Common myeloid progenitor, CD34-positive (primary cell): ENCODE measurements at regions not wholly inside any gene's neighbourhood (a gene's known extent, or its start where the extent isn't known, plus 50 kb on each side); places are given as distances from the start of the nearest gene placed in this dataset.

ENCODE experiments used
- CTCF ChIA-PET: fragments of 350-600 bp; sonication (Branson Sonifier 250); formaldehyde crosslinking; loops from one replicate; lab custom pipeline; 2021; ENCODE audit warnings: antibody characterized with exemption; lab: Charles Lee
- POLR2A ChIA-PET: fragments of 350-600 bp; sonication (Branson Sonifier 250); formaldehyde crosslinking; loops from one replicate; lab custom pipeline; 2021; ENCODE audit warnings: antibody characterized with exemption; lab: Charles Lee
- DNase-seq, 3 donors: peaks; one replicate each; pipeline versions ENCODE4 v3.0.0 to v3.0.0-alpha.2; 2013
- H3K27ac ChIP-seq, 2 experiments: 1 replicate in 1 of 2; 2 replicates in 1 of 2; pipeline ENCODE4 v1.7.0; 2013; ENCODE audit warnings: inconsistent platforms in 2 of 2, low read length in 2 of 2, mild to moderate bottlenecking in 2 of 2, low read depth in 1 of 2, moderate library complexity in 1 of 2; ENCODE audit not compliant: severe bottlenecking in 2 of 2, insufficient read depth in 1 of 2, poor library complexity in 1 of 2
- H3K27me3 ChIP-seq, 5 experiments: replicated peaks in 2 of 5; 1 replicate in 3 of 5; 2 replicates in 2 of 5; pipeline versions ENCODE4 v1.6.1 to v1.7.0; 2013; ENCODE audit warnings: low read length in 4 of 5, mild to moderate bottlenecking in 2 of 5, moderate library complexity in 2 of 5, inconsistent platforms in 1 of 5; ENCODE audit not compliant: insufficient read depth in 5 of 5, control insufficient read depth in 4 of 5
- H3K36me3 ChIP-seq, 4 experiments: 1 replicate in 2 of 4; 2 replicates in 2 of 4; pipeline versions ENCODE4 v1.6.1 to v1.7.0; 2013; ENCODE audit warnings: low read length in 3 of 4, control low read depth in 1 of 4, mild to moderate bottlenecking in 1 of 4; ENCODE audit not compliant: control insufficient read depth in 4 of 4, insufficient read depth in 4 of 4
- H3K4me1 ChIP-seq, 4 experiments: 1 replicate in 3 of 4; 2 replicates in 1 of 4; pipeline versions ENCODE4 v1.6.1 to v1.7.1; 2013; ENCODE audit warnings: low read length in 3 of 4, mild to moderate bottlenecking in 3 of 4, control low read depth in 1 of 4, inconsistent platforms in 1 of 4, moderate library complexity in 1 of 4; ENCODE audit not compliant: control insufficient read depth in 4 of 4, insufficient read depth in 4 of 4; ENCODE audit errors: control extremely low read depth in 1 of 4
- H3K4me3 ChIP-seq, 7 experiments: 1 replicate in 4 of 7; 2 replicates in 3 of 7; pipeline versions ENCODE4 v1.5.1 to v1.7.0; 2013; ENCODE audit warnings: mild to moderate bottlenecking in 7 of 7, low read length in 6 of 7, moderate library complexity in 6 of 7, inconsistent platforms in 2 of 7, low read depth in 2 of 7, control low read depth in 1 of 7; ENCODE audit not compliant: insufficient read depth in 4 of 7, control insufficient read depth in 1 of 7; ENCODE audit errors: extremely low read depth in 1 of 7
- H3K9me3 ChIP-seq, 5 experiments: 1 replicate in 4 of 5; 2 replicates in 1 of 5; pipeline versions ENCODE4 v1.6.1 to v1.7.1; 2013; ENCODE audit warnings: low read length in 4 of 5, mild to moderate bottlenecking in 2 of 5, inconsistent platforms in 1 of 5, low read depth in 1 of 5, moderate library complexity in 1 of 5; ENCODE audit not compliant: control insufficient read depth in 4 of 5, insufficient read depth in 2 of 5; ENCODE audit errors: control extremely low read depth in 1 of 5
- WGBS: methylation state at CpG from one replicate; pipeline ENCODE4 v1.1.5; 2013; ENCODE audit not compliant: insufficient coverage; 5-methylcytosine and 5-hydroxymethylcytosine counted together

DNA sequence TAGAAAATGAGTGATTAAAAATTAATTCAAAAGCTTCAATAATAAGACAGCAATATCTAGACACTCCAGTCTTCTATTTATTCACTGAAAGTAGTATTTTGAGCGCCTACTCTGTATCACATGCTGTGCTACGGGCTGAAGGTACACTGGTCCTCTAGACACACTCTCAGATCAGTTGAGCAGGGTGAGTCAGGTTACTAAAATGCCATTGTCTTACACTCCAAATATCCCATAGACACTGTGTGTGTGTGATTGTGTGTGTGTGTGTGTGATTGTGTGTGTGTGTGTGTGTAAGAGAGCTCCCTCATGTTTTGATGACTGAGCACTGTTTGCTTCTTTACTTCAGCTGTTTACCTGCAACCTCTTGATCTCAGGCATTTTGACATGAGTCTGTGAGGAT is 342.8 kb upstream of the BOD1L1 start:
- Histone ChIP-seq H3K27ac (no peak overlapping the region), H3K27me3 (no peaks in the 10 kb centered on the region), H3K4me3 (no peak overlapping the region), H3K9me3 (no peaks in the 10 kb centered on the region), H3K4me1 (no peaks in the 10 kb centered on the region), H3K36me3 (no peaks in the 10 kb centered on the region)
- ChIA-PET CTCF (no interaction called here), POLR2A (no interaction called here)
- DNase-seq = no peak
- WGBS = 100% methylated on average over 2 of the region's 2 CpGs

DNA sequence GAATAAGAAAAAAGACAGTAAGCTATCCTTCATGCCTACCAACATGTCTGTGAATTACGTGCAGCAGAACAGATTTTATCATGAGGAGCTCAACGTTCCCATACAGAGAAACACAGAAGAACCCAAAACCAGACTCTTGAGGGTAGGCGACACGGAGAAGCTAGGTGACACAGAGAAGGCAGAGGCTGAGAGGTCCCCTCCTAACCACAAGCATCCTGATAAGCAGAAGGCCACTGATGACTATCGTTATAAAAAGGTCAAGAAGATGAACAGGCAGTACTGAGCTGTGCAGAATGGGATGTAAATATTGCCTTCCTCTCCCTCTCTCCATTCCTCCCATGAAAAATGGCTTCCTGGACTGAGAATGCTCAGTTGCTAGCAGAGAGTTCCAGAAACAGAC is 350.2 kb upstream of the BOD1L1 start:
- Histone ChIP-seq H3K4me1 (peaks cover 18 to 36% (median 26%) of the 10 kb centered on the region in 4 experiments), H3K36me3 (no peaks in the 10 kb centered on the region), H3K9me3 (no peaks in the 10 kb centered on the region), H3K27me3 (no peaks in the 10 kb centered on the region), H3K4me3 (no peak overlapping the region), H3K27ac (no peak overlapping the region)
- DNase-seq = peak in 2 of 3 donors; percentile 44 to 60
- 6% methylated on average over 2 of the region's 5 CpGs for WGBS
- ChIA-PET POLR2A (no interaction called here), CTCF (no interaction called here)

DNA sequence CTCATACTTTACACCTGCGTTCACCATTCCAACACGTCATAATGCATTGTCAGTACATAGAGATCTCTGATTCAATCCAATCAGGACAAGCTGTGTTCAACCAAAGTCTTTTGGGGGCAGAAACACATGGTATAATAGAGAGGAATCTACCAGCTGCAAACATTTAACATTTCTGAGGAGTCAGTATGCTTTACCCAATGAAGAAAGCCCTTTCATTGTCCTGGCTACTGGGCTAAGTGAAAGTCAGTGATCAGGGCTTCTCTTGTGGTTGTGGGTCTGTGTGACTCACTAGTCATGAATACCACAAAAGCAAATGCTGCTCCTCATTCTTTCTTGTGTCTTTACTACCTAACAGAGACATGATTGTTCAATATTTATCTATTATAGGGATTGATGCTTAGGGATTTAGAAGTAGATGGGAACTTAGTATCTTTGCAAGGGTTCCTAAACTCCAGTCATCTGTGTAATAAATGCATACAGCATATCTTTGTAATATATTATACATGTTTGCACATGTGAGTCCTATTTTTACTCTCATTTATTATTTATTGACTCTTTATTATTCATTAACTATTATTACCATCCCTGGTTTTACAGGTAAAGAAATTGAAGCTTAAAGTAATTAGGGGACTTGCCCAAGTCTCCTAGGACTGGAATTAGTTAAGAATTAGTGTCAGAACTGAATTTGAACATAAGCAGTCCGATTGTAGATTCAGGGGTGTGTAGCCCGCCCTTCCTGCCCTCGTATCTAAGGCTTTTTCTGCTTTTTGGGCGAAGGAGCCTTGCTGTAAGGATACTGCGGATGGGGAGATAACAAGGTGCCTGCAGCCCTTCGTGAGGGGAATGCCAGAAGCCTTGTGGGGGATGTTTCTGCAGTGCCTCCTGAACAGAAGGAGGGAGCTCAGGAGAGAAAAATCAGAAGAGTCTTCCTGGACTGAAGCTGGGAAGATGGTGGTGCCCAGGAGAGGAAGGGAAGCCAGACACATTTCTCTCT is 353.1 kb upstream of the BOD1L1 start:
- H3K9me3 ChIP-seq = no peaks in the 10 kb centered on the region
- H3K27ac ChIP-seq = peak overlapping the region in 1 of 2 experiments; percentile 33
- 42% methylated on average over 8 of the region's 8 CpGs for WGBS
- POLR2A ChIA-PET = no interaction called here
- H3K4me3 ChIP-seq = peak overlapping the region in 5 of 7 experiments; percentile 13 to 70 (median 63)
- peaks cover 27 to 60% (median 45%) of the 10 kb centered on the region in 4 experiments for H3K4me1 ChIP-seq
- CTCF ChIA-PET = no interaction called here
- no peaks in the 10 kb centered on the region for H3K36me3 ChIP-seq
- DNase-seq = peak; percentile 52 to 95 (median 93)
- H3K27me3 ChIP-seq = no peaks in the 10 kb centered on the region

DNA sequence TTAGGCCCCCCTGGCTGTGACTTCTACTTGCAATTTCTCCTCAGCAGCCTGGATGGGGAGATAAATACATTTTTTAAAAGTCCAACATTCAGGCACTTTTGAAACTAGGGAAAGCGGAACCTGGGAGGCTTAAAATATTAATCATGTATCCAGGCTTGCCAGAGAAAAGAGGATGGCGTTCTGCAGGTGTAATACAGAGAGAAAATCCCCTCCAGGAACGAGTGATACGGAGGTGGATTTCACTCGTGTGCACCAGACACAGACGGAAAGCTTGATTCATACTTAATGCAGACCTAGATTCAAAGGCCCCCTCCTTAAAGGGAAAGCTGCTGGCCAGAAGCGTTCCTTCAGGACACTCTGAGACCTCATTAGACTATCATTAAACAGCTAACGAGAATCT is 354.0 kb upstream of the BOD1L1 start:
- peak overlapping the region in 1 of 2 experiments; percentile 33 for H3K27ac ChIP-seq
- POLR2A ChIA-PET = no interaction called here
- 6% methylated on average over 3 of the region's 8 CpGs for WGBS
- H3K36me3 ChIP-seq = no peaks in the 10 kb centered on the region
- DNase-seq = peak in 2 of 3 donors; percentile 46 to 67
- CTCF ChIA-PET = interaction anchor here (0.5 kb wide), 1 partner anchor 217 kb away, joined by 3 read pairs; no protein-coding TSS in a partner anchor
- peak overlapping the region in 6 of 7 experiments; percentile 9 to 70 (median 56) for H3K4me3 ChIP-seq
- H3K27me3 ChIP-seq = no peaks in the 10 kb centered on the region
- H3K9me3 ChIP-seq = no peaks in the 10 kb centered on the region
- H3K4me1 ChIP-seq = peaks cover 27 to 68% (median 53%) of the 10 kb centered on the region in 4 experiments

DNA sequence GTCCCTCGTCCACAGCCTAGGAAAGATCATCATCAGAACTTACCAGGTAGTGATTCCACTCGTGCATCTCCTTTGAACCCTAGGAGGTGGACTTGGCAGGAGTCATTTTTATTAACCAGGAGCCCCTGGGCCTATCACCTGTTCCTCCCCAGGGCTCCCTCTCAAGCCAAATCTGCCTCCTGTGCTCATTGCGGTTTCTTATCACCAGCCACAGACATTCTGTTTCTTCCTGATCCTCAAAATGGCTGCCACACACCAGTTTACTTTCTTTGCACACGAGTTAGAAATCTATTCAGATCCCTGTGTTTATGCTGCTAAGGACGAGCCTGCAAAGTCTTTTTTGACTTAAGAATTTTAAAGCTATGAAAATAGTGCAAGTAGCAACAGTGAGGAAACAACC is 354.5 kb upstream of the BOD1L1 start:
- H3K36me3 ChIP-seq = no peaks in the 10 kb centered on the region
- no peaks in the 10 kb centered on the region for H3K27me3 ChIP-seq
- peak overlapping the region in 6 of 7 experiments; percentile 9 to 70 (median 56) for H3K4me3 ChIP-seq
- H3K27ac ChIP-seq = peak overlapping the region in 1 of 2 experiments; percentile 62
- no peaks in the 10 kb centered on the region for H3K9me3 ChIP-seq
- peaks cover 27 to 68% (median 53%) of the 10 kb centered on the region in 4 experiments for H3K4me1 ChIP-seq
- POLR2A ChIA-PET = no interaction called here
- 3% methylated on average over 3 of the region's 5 CpGs for WGBS
- DNase-seq = peak; percentile 94 to 98 (median 97)
- CTCF ChIA-PET = interaction anchor here (0.5 kb wide), 1 partner anchor 217 kb away, joined by 3 read pairs; no protein-coding TSS in a partner anchor

DNA sequence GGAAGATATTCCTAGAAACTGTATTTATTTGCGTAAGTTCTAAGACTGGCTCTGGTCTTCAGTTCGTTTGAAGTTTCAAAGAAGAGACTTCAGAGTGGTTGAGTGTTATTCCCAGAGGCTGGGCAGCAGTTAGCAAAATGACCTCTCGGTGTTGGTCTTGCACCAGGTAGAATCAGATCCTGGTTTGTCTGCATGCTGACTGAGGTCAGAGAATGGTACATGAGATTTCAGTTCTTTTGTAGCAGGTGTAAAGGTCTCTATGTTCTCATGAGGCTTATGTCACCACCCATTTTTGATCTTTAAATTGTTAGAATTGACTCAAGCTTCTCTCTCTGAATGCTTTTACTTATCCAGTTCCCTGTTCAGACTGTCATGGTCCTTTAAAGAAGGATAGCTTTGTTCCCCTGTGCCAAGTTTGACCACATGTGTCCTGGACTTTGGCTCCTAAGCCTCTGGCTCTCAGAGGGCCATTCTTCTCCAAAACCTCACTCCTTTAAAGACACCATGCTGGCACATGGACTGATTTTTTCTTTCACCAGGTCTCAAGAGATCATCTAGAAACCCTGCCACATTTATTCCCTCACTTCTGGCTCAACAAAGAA is 355.8 kb upstream of the BOD1L1 start:
- no peak for DNase-seq
- H3K4me1 ChIP-seq = peaks cover 27 to 61% (median 50%) of the 10 kb centered on the region in 4 experiments
- H3K4me3 ChIP-seq = no peak overlapping the region
- POLR2A ChIA-PET = no interaction called here
- H3K27me3 ChIP-seq = no peaks in the 10 kb centered on the region
- 93% methylated on average over 3 of the region's 3 CpGs for WGBS
- no peaks in the 10 kb centered on the region for H3K36me3 ChIP-seq
- CTCF ChIA-PET = no interaction called here
- no peaks in the 10 kb centered on the region for H3K9me3 ChIP-seq
- peak overlapping the region in 1 of 2 experiments; percentile 62 for H3K27ac ChIP-seq
